ENCODE measurements at regions not wholly inside any gene's neighbourhood (a gene's known extent, or its start where the extent isn't known, plus 50 kb on each side); places are given as distances from the start of the nearest gene placed in this dataset.
"Not testable (repeated sequence)": the region's sequence is repeated elsewhere in the genome, so short reads cannot be mapped to it uniquely, and the experiment has no call there.

DNA sequence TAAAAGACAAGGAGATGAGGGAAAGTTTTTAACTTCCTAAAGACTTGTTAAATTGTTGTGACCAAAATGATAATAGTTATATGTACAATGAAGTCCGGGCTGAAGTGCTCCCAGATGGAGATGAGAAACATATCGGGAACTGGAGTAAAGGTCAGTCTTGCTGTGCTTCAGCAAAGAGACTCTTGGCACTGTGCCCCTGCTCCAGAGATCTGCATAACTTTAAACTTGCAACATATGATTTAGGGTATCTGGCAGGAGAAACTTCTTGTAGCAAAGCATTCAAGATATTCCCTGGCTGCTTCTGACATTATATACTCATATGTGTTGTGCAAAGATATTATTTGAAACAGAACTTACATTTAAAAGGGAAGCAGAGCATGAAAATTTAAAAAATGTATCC lies 786.6 kb upstream of the SLITRK6 start:
- DNase-seq = no peak

DNA sequence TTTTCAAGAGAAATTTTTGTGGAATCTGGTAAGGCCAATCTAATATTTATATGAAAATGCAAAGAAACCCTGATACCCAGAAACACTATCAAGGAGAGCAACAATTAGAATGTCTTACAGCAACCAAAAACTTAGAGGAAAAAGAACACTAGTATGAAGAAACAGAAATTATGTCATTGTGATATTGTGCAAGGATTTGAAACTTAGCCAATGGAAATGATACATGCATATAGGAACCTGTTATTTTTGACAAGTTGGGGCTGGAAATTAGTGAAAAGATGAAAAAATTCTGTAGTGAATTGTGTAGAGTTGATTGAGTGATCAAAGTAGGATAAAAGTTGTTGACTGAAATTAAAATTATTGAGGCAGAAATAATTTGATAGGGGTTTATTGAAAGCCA lies 792.6 kb upstream of the SLITRK6 start:
- no peak for DNase-seq

DNA sequence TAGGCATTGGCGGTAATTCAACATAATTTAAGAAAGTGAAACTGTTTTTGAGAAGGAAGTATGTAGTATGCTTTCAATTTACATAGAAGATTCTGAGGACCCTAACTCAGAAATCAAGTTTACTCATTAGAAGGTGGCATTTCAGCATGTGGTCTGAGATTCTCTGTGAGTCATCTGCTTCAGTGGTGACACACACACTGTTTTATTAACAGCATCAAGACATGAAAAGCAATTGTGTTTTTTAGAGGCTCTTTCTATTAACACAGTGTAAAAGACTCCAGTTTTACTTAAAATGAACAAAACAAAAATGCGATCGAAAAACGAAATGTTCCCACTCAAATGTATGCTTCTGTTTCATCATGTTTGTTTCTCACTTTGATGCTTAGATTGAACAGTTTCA lies 802.1 kb upstream of the SLITRK6 start:
- DNase-seq = no peak

DNA sequence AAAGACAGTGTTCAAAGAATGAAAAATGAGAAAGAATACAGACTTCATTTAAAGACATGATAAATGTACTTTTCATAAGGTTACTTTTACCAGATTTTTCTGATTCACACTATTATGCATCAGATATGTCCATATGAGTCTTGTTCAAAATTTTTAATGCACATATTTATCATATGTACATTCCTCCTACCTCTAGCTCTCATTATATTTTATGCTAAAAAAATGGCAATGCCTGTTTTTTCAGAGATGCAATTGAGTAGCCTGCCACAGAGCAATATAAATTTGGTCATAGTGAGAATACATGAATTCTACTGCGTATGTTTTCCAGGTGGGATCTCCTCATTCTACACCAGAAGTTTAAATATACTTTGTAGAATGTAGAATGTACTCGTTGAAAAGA lies 807.0 kb upstream of the SLITRK6 start:
- no peak for DNase-seq

DNA sequence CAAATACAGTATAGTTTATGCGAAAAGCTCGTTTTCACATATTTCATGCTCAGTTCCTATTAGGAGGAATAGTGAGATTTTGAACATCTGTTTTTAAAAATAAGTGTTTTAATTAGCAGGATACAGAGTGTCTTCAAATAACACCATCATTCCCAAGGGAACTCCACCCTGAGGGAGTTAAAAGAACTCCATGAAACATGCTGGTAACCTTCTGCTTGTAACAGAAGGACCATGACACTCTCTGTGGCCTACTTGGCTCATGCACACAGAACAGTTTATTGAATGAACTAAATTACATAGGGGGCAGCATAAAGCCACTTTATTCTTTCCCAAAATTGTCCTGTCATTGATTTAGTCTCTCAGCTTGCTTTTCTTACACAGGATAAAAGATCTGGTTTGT lies 809.5 kb upstream of the SLITRK6 start:
- no peak for DNase-seq

DNA sequence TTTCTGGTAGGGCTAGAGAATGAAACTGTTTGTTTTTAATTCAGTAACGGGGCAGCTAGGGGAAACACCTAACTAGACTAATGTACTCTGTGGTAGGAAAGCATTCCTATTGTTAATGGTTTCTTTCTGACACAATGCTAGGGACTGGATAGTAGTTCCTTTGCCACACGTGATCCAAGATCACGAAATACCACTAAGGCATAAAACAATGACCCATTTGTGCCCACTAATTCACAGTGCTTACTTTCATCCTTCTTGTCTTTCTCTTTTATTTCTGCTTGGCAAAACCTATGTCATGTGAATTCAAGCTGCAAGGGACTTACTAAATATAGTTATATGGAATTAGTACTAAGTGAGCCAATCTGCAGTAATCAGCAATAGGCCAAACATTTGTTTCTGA lies 834.1 kb upstream of the SLITRK6 start:
- DNase-seq = no peak

DNA sequence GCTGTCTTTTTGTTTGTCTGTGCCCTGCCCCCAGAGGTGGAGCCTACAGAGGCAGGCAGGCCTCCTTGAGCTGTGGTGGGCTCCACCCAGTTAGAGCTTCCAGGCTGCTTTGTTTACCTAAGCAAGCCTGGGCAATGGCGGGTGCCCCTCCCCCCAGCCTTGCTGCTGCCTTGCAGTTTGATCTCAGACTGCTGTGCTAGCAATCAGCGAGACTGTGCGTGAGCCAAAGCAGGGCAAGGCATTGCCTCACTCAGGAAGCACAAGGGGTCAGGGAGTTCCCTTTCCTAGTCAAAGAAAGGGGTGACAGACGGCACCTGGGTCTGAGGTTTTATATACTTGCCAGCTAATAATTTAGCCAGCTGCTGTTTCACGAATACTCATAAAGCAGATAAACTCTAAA lies 852.0 kb upstream of the SLITRK6 start:
- DNase-seq = not testable (repeated sequence)

DNA sequence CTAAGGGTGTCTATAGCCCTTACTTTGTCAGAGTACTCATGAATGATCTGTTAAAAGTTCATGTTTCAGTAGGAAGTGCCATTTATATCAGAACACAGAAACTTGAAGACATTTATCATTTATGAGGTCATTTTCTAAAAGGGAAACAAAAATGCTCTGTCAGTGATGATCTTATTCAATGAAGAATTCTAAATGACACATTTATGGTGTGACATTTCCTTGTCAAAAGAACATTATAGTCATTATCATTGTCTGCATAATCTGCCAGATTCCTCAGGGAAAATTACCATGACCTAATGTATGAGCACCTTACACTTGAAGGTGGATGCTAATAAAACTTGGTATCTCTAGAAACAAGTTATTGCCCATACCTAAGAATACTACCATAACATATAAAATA lies 853.8 kb upstream of the SLITRK6 start:
- no peak for DNase-seq

DNA sequence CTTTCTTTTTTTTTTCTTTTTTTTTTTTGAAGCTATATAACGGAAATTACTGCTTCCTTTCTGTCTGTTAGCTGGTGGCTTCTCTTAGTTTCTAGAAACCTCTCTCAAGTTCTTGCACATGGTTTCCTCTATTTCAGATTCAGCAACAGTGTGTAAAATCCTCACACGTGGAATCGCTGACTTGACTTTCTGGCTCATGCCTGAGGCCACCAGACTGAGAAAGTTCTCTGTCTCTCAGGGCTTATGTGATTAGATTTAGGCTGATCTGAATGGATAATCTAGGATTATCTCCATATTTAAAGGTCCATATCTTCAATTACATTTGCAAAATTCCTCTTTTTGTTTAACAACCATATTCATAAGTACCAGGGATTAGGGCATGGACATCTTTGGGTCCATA lies 856.3 kb upstream of the SLITRK6 start:
- DNase-seq = no peak

DNA sequence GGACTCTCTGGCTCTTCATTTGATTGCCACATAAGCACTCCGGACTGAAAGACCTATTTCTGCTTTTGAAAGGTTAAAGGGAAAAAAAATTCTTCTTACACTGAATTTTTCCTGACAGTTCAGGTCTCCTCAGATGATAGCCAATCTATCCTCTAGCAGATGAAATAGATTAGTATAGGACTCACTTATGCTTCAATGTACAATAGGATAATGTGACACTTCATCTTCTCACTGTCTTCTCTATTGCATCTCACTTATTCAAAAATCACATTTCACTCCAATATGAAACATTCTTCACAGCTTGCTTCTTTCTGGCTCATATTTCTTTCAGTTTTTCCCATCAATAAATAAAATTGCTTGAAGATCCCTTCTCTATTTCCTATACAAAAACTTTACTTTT lies 860.9 kb upstream of the SLITRK6 start:
- DNase-seq = no peak

DNA sequence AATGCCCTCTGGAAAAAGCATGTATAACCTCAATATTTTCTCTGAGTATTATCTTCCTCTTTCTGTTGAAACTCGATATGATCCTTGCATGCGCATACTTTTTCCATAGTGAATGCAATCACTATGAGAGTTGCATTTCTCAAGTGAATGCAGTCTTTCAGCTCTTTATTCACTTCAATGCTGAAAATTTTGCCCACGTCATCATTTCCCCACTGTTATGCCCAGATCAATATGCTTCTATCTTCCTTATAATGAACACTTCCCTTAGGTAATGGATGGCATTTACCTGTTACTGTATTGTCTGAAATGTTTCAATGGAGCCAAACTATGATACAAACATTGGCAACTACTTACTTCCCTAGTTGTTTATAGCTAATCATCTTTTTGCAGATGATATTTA lies 866.6 kb upstream of the SLITRK6 start:
- no peak for DNase-seq

DNA sequence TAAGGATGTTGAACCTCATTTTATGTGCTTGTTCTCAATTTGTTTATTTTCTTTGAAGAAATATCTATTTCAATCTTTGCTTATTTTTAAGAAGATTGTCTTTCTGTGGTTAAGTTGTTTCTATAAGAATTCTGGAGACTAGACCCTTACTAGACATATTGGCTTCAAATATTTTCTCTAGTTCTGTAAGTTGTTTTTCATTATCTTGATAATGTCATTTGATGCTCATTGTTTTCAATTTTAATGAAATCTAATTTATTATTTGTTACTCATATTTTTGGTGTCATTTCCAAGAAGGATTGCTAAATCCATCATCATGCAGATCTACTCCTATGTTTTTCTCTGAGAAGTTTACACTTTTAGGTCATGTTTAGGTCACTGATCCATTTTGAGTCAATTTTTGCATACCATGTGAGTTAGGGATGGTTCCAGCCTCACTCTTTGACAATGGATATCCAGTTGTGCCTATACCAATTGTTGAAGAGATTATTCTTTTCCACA lies 874.8 kb upstream of the SLITRK6 start:
- DNase-seq = no peak

DNA sequence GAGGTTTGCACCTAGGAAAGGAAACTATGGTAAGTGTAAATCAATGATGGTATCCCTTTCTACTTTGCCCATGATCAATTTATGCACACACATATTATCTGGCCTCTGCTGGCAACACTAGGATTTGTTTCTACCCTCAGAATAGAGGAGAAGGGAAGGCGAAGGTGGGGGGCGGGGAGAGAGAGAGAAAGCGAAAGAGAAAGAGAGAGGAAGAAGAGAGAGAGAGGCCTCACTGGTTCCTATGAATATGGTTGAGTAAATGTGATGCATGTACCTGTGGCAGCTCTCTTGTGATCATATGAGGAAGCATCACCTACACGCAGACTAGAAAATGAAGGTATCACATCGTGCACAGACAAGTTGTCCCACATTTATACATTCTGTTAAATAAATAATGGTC lies 882.0 kb upstream of the SLITRK6 start:
- no peak for DNase-seq

DNA sequence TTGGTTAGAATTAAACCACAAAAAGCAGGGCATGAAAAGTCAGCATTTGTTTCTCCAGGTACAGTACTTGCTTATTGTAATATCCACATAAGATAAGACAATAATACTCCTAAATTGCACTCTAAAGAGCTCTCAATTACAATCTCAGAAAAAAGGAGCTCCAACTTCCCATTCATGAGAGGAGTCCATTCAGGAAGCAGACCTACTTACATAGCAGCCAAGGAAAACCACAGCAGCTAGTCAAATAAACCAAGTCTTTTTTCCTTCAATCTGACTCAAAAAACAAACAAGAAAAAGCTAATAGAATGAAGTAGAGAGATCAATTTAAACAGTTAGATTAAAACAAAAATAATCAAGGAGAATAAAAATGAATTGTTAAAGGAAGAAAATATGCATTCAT lies 885.2 kb upstream of the SLITRK6 start:
- DNase-seq = no peak

DNA sequence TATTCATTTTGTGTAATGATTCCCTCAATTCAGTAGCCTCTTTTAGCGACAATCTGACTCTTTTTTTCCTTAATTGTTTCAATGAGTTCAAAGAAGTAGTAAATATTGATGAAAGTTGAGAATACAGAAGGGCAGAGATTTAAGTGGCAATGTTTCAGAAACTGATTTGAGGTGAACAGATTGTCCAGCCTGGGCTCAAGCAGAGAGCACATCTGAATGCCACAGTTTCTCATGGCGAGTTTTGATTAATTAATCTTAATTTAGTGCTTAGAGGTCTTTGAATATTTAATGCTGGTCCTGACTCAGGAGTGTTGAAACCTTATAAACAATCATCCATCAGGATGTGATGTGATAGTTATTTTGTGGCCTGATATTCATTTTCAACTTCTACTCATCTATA lies 890.7 kb upstream of the SLITRK6 start:
- DNase-seq = no peak

DNA sequence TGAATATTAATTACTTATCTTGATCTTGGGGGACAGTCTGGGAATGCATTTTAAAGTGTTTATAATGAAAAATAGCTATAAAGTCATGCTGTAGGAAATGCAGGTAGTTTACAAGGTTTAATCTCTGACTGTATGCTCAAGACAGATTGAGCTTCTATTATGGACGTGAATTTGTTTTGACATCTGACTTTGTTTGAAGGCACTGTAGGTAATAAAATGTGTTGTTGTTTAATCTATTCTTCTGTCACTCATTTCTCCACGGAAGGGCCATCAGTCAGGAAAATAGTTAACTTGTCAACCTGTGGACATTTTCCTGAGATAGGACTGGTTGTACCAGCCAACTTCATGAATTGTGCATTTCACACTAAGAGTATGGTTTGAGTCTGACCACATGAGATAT lies 893.1 kb upstream of the SLITRK6 start:
- no peak for DNase-seq

DNA sequence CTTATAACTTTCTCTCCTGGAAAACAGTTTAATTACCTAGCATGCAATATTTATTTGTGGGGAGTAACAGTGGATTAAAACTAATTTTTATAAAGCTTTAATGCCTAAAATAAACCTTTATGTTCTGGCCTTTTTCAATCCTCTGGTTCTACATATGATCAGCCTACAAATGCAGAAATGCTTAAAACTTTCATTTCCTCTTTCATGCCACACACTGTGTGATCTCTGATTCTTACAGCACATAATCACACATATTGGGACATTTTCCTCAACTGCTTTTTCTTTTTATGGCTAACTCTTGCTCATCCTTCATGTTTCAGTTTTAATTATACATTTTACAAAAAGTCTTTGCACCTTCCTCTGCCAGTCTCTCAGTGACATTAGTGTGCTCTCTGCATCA lies 910.8 kb upstream of the SLITRK6 start:
- DNase-seq = no peak

DNA sequence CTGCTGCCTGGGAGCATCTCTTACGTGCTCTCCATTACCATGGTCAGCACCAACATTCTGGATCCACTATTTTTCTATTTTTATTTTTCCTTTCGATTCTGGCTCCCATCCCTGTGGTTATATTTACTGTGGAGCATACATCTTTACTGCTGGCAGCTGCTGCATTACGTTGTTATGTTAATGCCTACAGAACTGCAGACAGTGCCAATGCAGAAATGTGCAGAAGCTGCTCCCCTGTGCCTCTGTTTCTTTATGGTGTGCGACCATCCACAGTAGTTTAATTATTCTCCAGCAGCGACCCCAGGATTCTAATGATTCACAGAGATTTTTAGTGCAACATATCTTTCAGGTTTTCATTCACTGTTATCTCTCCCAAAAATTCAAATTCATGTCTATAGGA lies 911.7 kb upstream of the SLITRK6 start:
- DNase-seq = no peak

DNA sequence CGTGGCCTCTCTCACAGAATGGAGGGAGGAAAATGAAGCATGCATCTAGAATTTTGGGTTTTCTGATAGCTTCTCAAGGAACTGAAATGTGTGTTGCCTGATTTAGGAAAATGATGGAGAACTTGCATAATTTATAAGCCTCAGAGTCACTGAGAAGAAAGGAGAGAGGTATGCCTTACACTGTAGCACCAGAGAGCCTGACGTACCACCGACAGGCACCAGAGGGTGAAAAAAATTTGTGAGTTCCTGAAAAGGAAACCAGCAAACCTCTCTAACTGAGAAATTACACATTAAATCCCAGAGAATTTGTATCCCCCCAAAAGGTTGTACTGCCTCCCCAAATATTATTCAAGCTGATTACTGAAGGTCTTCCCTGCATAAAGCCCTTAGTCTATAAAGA lies 915.3 kb upstream of the SLITRK6 start:
- no peak for DNase-seq

DNA sequence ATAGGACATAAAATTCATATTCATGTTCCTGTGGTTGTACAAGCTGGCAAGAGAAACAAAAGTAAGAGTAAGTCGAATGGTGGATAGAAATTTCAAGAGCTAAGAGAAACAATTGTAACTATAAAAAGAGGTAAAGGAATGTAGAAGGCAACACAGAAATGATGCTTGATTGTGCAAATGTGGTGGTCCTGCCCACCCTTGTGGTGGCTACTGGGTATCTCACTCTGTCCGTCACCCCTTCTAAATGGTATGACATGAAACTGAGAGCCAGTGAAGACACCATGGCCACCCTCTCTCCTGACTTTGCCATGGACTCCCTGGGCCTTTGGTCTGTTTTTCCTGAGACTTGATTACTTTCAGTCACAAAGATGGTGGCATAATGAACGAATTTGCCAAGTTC lies 925.9 kb upstream of the SLITRK6 start:
- no peak for DNase-seq

DNA sequence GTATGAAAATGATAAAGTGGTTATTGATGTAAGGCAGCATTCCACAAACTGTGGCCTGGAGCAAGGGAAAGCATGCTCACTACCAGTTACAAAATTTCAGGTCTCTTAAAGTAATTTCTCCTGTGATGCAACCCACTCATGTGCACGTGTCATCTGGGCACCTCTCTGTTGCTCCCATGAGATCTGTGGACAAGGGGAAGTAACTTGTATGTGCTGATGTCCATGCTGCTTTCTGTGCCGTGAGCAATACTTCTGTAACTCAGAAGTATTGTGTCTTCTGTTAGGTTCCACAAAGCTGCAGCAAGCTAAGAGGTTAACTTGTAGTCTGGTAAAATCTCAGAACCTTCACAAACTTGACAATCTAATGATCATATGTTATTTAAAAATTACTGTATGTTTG lies 930.0 kb upstream of the SLITRK6 start:
- DNase-seq = no peak

DNA sequence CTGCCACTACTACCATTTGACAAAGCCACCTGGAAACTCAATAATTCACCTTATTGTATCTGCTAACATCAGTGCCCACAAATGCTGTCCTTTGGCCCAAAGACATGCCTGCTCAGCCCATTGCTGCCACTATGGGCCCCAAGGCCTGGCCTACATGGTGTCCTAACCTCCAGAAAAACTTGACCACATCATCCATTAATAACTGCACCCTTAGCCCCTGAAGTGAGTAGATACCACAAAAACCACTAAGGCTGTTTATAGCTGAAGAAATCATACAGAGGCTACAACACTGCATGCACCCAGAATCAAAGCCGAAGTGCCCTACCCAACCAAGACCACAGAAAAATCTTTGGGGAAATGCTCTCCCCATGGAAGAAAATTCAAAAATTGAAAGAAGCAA lies 932.8 kb upstream of the SLITRK6 start:
- no peak for DNase-seq

DNA sequence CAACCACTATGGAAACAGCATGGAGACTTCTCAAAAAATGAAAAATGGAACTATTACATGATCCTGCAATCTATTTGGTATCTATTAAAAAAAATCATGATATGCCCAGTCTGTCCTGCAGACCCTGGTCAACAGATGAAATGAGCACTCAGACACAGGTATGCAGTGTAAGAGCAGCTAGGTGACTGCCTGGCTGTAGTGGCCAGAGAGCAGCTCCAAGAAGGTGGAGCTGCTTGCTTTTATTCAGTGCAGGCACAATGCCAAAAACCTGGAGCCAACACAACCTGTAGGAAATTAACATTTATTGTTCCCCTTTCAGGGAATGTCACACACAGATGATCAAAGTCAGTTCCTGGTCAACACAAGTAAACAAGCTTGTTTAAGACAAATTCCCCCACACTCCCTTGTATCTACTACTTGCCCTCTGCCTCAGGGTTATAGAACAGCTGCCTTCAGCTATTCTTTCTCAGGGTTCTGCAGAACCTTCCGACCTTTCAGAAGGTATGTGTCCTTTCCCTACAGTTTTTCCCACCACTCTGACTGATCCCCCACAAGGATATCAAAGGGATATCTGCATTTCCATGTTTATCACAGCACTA lies 933.7 kb upstream of the SLITRK5 start:
- no peak for DNase-seq

DNA sequence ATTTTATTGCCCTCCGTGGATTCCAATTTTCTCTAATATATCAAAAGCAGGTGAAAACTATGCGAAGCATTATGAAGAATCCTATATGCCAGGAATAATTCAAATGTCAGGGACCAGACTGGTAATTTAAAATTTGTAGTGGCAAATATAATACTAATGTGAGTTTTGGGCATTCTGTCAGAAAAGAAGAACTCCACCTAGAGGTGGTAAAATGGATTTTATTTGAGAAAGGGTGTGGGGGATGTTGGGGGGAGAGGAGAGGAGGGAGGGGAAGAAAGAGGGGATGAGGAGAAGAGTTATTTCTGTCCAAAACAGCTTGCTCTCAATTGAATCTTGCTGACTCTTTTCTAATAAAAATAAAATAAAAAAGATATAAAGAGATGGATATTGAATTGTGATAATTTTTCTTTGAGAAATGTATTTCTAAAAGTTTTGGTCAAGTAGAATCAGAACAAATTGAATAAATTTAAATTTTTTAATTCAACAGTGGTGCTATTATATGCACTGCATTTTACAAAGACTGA lies 929.3 kb upstream of the SLITRK5 start:
- no peak for DNase-seq

DNA sequence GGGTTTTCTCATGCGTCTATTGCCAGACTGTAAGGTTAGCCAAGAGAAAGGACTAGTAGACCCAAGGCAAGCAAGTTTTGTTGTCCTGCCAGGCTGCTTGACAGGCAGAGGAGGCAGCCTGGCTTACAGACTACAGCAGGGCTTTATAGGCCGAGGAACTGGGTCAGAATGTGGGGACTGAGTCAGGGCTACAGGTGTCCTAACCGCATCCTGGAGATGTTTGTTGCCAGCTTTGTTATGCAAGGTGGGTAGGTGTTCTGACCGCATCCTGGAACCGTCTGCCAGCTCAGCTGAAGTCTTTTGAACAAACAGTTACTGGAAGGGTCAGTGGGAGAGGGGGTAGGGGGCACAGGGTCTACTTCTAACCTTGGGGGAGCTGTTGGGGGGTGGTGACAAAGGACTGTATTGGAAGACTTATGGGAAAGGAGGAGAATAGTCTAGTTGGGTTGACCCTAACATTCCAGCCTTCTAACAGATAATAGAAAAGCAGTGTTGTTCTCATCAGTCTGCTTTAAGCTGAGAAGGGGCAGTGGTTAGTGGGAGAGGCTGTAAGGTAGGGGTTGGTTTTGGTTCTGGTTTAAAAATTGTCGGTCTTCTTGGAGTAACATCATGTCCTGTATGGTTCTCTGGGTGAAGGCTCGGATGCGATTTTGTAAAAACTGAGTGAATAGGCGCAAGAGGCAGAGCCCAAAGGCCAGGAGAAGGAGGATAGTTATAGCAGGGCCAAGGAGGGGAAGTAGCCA lies 913.8 kb upstream of the SLITRK5 start:
- peak; percentile 9 for DNase-seq
